PC-3 (cell line): ENCODE measurements at regions not wholly inside any gene's neighbourhood (a gene's known extent, or its start where the extent isn't known, plus 50 kb on each side); places are given as distances from the start of the nearest gene placed in this dataset.
"Not testable (repeated sequence)": the region's sequence is repeated elsewhere in the genome, so short reads cannot be mapped to it uniquely, and the experiment has no call there.

Source experiments
- ATAC-seq: fragments of 200-7000 bp; cut with Tn5 transposase; 2 replicates; pipeline ENCODE4 v1.9.1; 2020; ENCODE audit warnings: mild to moderate bottlenecking, moderate library complexity
- BruUV-seq: library from RNA; stranded (reverse); fragments of 400-500 nt; replicated peaks from 2 replicates; lab custom pipeline; 2021; lab: Mats Ljungman, UMichigan
- CTCF ChIA-PET: fragments of 300-600 bp; sonication (Branson Sonifier 250); formaldehyde crosslinking; loops from one replicate; lab custom pipeline; 2022; ENCODE audit warnings: antibody characterized with exemption; lab: Charles Lee
- POLR2A ChIA-PET: fragments of 300-600 bp; sonication (Branson Sonifier 250); formaldehyde crosslinking; loops from one replicate; lab custom pipeline; 2022; ENCODE audit warnings: antibody characterized with exemption; ENCODE audit not compliant: unreplicated experiment; lab: Charles Lee
- DNase-seq: peaks from one replicate; pipeline ENCODE4 v3.0.0-alpha.2; 2015
- H2AFZ ChIP-seq: fragments of 300-600 bp; sonication (generic); 2 replicates; pipeline ENCODE4 v1.6.0; 2016; ENCODE audit warnings: antibody characterized with exemption, low read length
- H3F3A ChIP-seq: fragments of 300-600 bp; sonication (generic); one replicate; pipeline ENCODE4 v1.6.0; 2017; ENCODE audit warnings: antibody characterized with exemption, low read length, control low read depth, mild to moderate bottlenecking; ENCODE audit not compliant: unreplicated experiment
- H3K27ac ChIP-seq: fragments of 300-600 bp; sonication (generic); 2 replicates; pipeline ENCODE4 v1.5.1; 2016; ENCODE audit warnings: mild to moderate bottlenecking, low read length
- H3K27me3 ChIP-seq: fragments of 300-600 bp; sonication (generic); 2 replicates; pipeline ENCODE4 v1.6.1; 2016; ENCODE audit warnings: low read length, mixed read lengths
- H3K36me3 ChIP-seq: fragments of 300-600 bp; sonication (generic); 2 replicates; pipeline ENCODE4 v1.6.1; 2016; ENCODE audit warnings: low read depth, mixed run types, low read length, mixed read lengths
- H3K4me1 ChIP-seq: fragments of 300-600 bp; sonication (generic); 2 replicates; pipeline ENCODE4 v1.5.1; 2016; ENCODE audit warnings: low read length; ENCODE audit not compliant: insufficient read depth
- H3K4me2 ChIP-seq: fragments of 300-600 bp; sonication (generic); 2 replicates; pipeline ENCODE4 v1.6.0; 2016; ENCODE audit warnings: low read length
- H3K4me3 ChIP-seq: fragments of 300-600 bp; sonication (generic); 2 replicates; pipeline ENCODE4 v1.5.1; 2016; ENCODE audit warnings: mild to moderate bottlenecking, low read length, mixed read lengths
- H3K79me2 ChIP-seq: fragments of 300-600 bp; sonication (generic); 2 replicates; pipeline ENCODE4 v1.6.1; 2017; ENCODE audit warnings: low read length, mixed read lengths
- H3K9ac ChIP-seq: fragments of 300-600 bp; sonication (generic); 2 replicates; pipeline ENCODE4 v1.6.0; 2016; ENCODE audit warnings: mild to moderate bottlenecking, low read length
- H3K9me2 ChIP-seq: fragments of 300-600 bp; sonication (generic); replicated peaks from 2 replicates; pipeline ENCODE4 v1.6.1; 2016; ENCODE audit warnings: mixed run types, low read length, mixed read lengths
- H3K9me3 ChIP-seq: fragments of 300-600 bp; sonication (generic); 2 replicates; pipeline ENCODE4 v1.6.1; 2016; ENCODE audit warnings: low read length, mixed read lengths
- H4K20me1 ChIP-seq: fragments of 300-600 bp; sonication (generic); 2 replicates; pipeline ENCODE4 v1.6.1; 2016; ENCODE audit warnings: low read length, mixed read lengths
- EZH2 ChIP-seq: fragments of 300-600 bp; sonication (generic); IDR thresholded peaks from one replicate; pipeline ENCODE4 v1.6.1; 2017; ENCODE audit warnings: antibody characterized with exemption, mild to moderate bottlenecking, low read length; ENCODE audit not compliant: unreplicated experiment
- EZH2phosphoT487 ChIP-seq: fragments of 300-600 bp; sonication (generic); IDR thresholded peaks from 2 replicates; pipeline ENCODE4 v1.6.1; 2018; ENCODE audit warnings: mild to moderate bottlenecking, antibody characterized with exemption, low read length, borderline replicate concordance
- intact Hi-C: fragments of 100-400 bp; cut with micrococcal nuclease; formaldehyde crosslinking; loops from 2 replicates; pipeline ENCODE4 v1.9.0; 2023
- TF ChIP-seq, protein P1 (sequence below): fragments of 300-600 bp; sonication (generic); conservative IDR thresholded peaks from 2 replicates; pipeline ENCODE4 v1.5.1; 2017; ENCODE audit warnings: antibody characterized with exemption, low read depth, mild to moderate bottlenecking, low read length

DNA sequence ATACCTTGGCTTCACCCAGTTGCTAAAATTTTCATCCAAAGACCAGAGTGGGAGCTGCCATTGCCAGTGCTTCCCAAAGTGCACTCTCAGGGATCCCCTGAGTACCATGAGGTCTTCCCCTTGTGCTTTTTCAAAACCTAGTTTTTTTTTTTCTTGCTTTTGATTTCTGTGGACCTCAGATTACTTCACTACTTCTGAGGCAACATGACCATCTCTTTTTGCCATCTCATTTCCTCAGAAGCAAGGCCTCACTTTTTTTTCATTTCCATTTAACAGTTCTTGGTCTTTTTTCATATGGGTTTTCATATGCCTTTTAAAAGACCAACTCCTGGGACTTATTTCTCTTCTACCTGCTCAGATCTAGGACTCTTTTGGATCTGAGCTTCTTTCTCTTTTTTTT lies 64.1 kb upstream of the MMS22L start:
- Histone ChIP-seq H3K9me3 (no peaks in the 10 kb centered on the region), H2AFZ (no peak overlapping the region), H3K27me3 (no peaks in the 10 kb centered on the region), H3K4me1 (no peaks in the 10 kb centered on the region), H3K27ac (no peak overlapping the region), H3K79me2 (no peaks in the 10 kb centered on the region), H3K4me3 (no peak overlapping the region), H3K9ac (no peak overlapping the region), H3K36me3 (no peaks in the 10 kb centered on the region), H3K9me2 (no peaks in the 10 kb centered on the region), H4K20me1 (no peaks in the 10 kb centered on the region), H3F3A (no peaks in the 10 kb centered on the region), H3K4me2 (no peak overlapping the region)
- DNase-seq: no peak
- no TSS peak for BruUV-seq
- no peak for ATAC-seq
- TF ChIP-seq EZH2: no peak
- no peak for TF ChIP-seq EZH2phosphoT487
- TF ChIP-seq, protein P1, sequence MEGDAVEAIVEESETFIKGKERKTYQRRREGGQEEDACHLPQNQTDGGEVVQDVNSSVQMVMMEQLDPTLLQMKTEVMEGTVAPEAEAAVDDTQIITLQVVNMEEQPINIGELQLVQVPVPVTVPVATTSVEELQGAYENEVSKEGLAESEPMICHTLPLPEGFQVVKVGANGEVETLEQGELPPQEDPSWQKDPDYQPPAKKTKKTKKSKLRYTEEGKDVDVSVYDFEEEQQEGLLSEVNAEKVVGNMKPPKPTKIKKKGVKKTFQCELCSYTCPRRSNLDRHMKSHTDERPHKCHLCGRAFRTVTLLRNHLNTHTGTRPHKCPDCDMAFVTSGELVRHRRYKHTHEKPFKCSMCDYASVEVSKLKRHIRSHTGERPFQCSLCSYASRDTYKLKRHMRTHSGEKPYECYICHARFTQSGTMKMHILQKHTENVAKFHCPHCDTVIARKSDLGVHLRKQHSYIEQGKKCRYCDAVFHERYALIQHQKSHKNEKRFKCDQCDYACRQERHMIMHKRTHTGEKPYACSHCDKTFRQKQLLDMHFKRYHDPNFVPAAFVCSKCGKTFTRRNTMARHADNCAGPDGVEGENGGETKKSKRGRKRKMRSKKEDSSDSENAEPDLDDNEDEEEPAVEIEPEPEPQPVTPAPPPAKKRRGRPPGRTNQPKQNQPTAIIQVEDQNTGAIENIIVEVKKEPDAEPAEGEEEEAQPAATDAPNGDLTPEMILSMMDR: no peak
- CTCF ChIA-PET: no interaction called here
- POLR2A ChIA-PET: no interaction called here
- intact Hi-C loops: no loop called here

DNA sequence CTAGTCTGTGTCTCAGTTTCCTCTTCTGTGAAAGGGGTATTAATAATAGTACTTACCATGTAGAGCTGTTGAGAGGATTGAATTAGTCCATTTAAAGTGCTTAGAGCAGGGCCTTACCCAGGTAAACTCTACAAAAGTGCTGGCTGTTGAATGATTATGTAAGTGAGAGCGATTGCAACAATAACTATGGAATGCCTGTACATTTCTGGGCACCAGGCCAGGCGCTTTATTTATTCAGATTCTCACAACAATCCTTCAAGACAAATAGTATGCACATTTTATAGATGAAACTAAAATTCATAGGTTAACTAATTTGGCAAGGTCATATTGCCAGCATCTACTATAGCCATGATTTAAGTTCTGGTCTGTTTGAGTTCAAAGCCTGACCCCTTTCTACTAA lies 78.3 kb upstream of the MMS22L start:
- no peak for ATAC-seq
- Histone ChIP-seq H3K9me2 (no peaks in the 10 kb centered on the region), H3K36me3 (no peaks in the 10 kb centered on the region), H3K27me3 (no peaks in the 10 kb centered on the region), H3F3A (no peaks in the 10 kb centered on the region), H3K79me2 (no peaks in the 10 kb centered on the region), H2AFZ (no peak overlapping the region), H4K20me1 (no peaks in the 10 kb centered on the region), H3K4me1 (no peaks in the 10 kb centered on the region), H3K9ac (no peak overlapping the region), H3K27ac (no peak overlapping the region), H3K4me2 (no peak overlapping the region), H3K4me3 (no peak overlapping the region), H3K9me3 (no peaks in the 10 kb centered on the region)
- DNase-seq: peak; percentile 39
- BruUV-seq: no TSS peak
- intact Hi-C loops: no loop called here
- CTCF ChIA-PET: interaction anchor here (0.6 kb wide), 1 partner anchor 146 kb away, joined by 6 read pairs; no protein-coding TSS in a partner anchor
- POLR2A ChIA-PET: no interaction called here
- TF ChIP-seq EZH2 (no peak), EZH2phosphoT487 (no peak)
- TF ChIP-seq, protein P1: no peak

DNA sequence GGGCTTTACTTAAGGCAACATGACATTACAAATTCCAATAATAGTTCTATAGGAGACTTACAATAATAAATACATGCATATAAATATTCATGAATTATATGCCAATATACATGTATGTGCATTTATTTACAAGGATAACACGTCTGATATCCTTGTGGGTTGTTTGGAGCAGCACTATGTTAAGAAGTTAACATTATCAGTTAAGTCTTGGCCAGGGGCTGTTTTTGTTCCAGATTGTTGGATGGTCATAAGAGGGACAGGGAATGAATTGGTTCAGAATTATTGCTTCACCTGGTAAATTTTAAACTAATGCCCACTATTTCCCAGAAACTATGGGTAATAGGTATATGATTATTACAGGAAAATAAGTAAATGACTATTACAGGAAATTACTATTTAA lies 81.3 kb upstream of the MMS22L start:
- no peaks in the 10 kb centered on the region for H3K36me3 ChIP-seq
- no peaks in the 10 kb centered on the region for H3K9me2 ChIP-seq
- no peak overlapping the region for H3K27ac ChIP-seq
- CTCF ChIA-PET: no interaction called here
- no peaks in the 10 kb centered on the region for H3K4me1 ChIP-seq
- H3K79me2 ChIP-seq: no peaks in the 10 kb centered on the region
- H3K4me3 ChIP-seq: no peak overlapping the region
- no peak overlapping the region for H2AFZ ChIP-seq
- no peak overlapping the region for H3K4me2 ChIP-seq
- no peaks in the 10 kb centered on the region for H3F3A ChIP-seq
- BruUV-seq: no TSS peak
- intact Hi-C loops: no loop called here
- no peak for TF ChIP-seq EZH2phosphoT487
- TF ChIP-seq, protein P1: no peak
- TF ChIP-seq EZH2: no peak
- ATAC-seq (no peak), DNase-seq (no peak)
- H3K27me3 ChIP-seq: no peaks in the 10 kb centered on the region
- no peak overlapping the region for H3K9ac ChIP-seq
- POLR2A ChIA-PET: no interaction called here
- H3K9me3 ChIP-seq: no peaks in the 10 kb centered on the region
- H4K20me1 ChIP-seq: no peaks in the 10 kb centered on the region

DNA sequence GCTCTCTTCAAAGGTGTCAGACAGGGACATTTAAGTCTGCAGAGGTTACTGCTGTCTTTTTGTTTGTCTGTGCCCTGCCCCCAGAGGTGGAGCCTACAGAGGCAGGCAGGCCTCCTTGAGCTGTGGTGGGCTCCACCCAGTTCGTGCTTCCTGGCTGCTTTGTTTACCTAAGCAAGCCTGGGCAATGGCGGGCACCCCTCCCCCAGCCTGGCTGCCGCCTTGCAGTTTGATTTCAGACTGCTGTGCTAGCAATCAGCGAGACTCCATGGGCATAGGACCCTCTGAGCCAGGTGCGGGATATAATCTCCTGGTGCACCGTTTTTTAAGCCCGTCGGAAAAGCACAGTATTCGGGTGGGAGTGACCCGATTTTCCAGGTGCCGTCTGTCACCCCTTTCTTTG lies 99.1 kb upstream of the MMS22L start:
- H3K27ac ChIP-seq, H3F3A ChIP-seq, CTCF ChIA-PET: not testable (repeated sequence)

More for the DNA sequence above, 99.1 kb upstream of the MMS22L start:
- H4K20me1 ChIP-seq, H3K9me3 ChIP-seq, H3K36me3 ChIP-seq, intact Hi-C loops, H3K9ac ChIP-seq, H3K9me2 ChIP-seq, H3K4me3 ChIP-seq, BruUV-seq, H3K79me2 ChIP-seq, DNase-seq, H3K4me1 ChIP-seq, H2AFZ ChIP-seq, ATAC-seq, H3K27me3 ChIP-seq, H3K4me2 ChIP-seq, POLR2A ChIA-PET: not testable (repeated sequence)
